NCI-H2196 (cell line): ENCODE measurements at regions not wholly inside any gene's neighbourhood (a gene's known extent, or its start where the extent isn't known, plus 50 kb on each side); places are given as distances from the start of the nearest gene placed in this dataset.

Experiments
- DNase-seq: peaks from one replicate; lab custom pipeline; 2025; ENCODE audit not compliant: unreplicated experiment; lab: John Stamatoyannopoulos, UW

GRCh38 chr16:85173981-85174751 is 61.9 kb upstream of the CIBAR2 start:
- DNase-seq = peak; percentile 52

GRCh38 chr16:85174871-85175723 is 62.8 kb upstream of the CIBAR2 start:
- no peak for DNase-seq

DNA sequence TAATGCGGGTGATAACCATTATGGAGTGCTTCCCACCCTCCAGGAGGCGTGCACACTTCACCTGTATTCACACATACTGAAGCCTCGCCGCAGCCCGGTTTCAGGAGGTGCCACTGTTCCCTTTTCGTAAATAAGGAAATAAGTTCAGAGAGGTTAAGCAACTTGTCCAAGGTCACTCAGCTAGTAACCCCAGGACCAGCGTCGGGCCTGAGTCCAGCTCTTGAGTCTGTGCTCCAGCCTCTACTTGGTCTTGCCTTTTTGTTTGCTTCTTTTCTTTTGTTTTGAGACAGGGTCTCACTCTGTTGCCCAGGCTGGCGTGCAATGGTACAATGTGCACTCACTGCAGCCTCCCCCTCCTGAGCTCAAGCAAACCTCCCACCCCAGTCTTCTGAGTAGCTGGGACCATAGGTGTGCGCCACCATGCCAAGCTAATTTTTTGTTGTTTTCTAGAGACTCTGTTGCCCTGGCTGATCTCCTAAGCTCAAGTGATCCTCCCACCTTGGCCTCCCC is 63.5 kb upstream of the CIBAR2 start:
- no peak for DNase-seq

GRCh38 chr16:85176541-85177447 is 64.5 kb upstream of the CIBAR2 start:
- DNase-seq = no peak

DNA sequence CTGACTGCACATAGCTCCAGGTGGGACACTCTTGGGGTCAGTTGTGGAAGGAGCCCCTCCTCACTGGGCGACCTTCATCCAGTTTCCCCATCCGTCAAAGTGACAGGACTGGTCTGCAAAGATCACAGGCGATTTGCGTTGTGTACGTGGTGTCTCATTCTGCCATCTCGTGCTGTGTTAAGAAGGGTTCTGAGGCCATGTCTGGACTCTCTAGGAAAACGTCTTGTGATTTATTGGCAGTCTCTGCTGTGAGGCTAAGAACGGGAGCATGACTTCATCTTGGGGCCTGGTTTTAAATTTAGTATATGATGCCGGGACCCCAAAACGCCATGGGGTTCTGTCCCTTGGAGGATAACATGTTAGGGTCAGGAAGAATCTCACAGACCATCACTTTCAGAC is 65.2 kb upstream of the CIBAR2 start:
- DNase-seq = no peak

DNA sequence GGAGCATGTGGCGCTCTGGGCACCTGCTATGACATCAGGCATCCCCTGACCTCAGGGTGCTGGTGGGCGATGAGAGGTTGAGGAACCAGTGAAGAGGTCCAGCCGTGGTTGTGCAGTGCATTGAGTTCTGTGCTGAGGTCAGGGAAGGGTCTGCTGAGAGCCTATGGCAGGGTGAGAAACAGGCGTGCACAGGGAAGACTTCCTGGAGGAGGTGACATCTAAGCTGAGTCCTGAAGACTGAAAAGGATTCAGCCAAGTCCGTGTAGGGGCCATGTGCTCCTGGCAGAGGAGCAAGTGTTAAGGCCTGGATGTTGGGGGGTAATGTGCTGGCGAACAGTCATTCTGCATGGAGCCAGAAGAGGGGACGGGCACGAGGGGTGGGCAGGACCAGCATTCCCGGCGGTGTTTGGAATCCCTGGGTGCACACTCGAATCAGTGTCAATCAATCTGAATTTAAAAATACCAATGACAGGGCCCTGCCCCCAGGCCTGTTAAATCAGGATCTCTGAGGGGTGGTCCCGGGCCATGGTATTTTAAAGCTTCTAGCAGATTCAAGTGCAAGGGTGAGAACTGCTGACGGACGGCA is 65.8 kb upstream of the CIBAR2 start:
- no peak for DNase-seq

DNA sequence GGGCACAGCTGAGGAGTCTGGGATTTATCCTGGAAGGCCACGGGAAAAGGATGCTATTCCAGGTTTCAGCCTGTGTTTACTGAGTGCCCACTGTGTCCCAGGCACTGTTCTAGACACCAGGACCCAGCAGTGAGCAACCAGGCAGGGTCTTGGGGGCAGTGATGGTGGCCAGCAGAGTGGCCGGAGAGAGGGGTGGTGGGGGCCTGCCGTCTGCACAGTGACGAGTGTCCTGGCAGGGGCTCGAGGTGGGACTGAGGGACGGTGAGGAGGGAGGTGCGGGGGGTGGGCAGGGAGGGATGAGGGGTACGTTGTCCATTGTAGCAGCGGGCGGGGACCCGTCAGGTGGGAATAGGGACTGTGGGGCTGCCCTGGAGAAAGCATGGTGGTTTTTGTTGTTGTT is 66.3 kb upstream of the CIBAR2 start:
- DNase-seq = no peak

DNA sequence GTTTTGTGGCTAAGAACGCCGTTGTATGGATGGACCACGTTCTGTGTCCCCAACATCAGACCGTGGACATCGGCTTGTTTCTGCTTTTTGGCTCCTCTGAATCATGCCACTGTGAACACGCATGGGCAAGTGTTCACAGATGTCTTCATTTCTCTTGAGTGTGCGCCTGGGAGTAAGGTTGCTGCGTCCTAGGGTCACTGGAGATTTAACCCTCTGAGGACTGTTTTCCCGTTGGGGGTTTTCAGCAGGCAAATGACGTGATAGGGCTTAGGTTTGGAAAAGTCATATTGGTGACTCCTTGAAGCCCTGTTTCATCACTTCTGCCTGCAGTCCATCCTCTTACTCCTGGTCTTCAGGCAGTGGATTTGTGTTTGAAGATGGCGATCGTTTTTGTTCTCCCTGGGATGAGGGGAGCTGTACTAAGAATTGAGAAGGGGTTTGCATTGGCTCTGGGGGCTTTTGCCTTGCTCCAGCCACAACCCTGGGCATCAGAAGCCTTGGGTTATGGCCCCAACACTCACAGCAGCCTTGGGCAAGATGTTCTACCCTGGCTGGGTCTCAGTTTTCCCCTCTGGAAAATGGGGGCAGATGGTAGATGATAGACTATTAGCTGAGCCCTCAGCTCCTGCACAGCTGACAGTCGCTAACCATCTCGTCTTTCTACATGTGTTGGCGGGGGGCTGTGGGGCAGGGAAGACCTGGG is 67.2 kb upstream of the CIBAR2 start:
- DNase-seq = no peak

- no peak for DNase-seq
Measured at GRCh38 chr16:85180047-85180826, 68.0 kb upstream of the CIBAR2 start.

- no peak for DNase-seq
Measured at GRCh38 chr16:85180827-85181738, 68.8 kb upstream of the CIBAR2 start.

DNA sequence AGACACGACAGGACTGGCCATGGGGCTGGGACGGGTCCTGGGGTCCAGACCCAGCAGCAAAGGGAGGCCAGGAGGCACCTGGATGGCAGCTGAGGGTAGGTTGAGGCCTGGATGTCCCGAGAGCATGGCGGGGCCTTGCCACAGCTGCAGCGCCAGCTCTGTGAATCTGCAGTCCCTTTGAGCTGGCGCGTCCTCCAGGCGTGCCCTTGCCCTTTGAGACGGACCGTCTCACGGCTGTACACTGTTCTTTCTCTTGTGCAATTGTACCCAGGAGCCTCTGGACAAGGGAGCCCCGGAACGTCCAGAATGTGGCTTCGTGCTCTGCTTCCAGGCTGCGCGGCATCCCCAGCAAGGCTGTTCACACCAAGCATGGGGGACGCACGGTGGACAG is 69.5 kb upstream of the CIBAR2 start:
- no peak for DNase-seq

DNA sequence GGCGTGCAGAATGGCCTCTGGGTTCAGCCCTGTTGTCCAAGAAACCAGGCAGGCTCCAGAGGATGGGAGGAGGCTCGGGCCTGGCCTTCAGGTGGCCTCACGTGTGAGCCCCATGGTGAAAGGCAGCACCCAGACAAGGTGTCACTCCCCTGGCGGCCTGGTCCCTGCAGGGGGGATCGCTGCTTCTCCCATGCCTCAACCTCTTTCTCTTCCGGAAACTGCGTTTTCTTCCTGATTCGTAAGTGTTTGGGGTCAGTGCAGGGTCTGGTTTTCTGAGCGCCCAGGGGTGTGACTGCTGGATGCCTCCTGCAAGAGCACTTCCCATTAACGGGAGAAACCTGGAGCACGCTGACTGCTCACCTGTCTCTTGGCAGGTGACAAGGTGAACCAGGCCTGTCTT is 70.0 kb upstream of the CIBAR2 start:
- DNase-seq = no peak

DNA sequence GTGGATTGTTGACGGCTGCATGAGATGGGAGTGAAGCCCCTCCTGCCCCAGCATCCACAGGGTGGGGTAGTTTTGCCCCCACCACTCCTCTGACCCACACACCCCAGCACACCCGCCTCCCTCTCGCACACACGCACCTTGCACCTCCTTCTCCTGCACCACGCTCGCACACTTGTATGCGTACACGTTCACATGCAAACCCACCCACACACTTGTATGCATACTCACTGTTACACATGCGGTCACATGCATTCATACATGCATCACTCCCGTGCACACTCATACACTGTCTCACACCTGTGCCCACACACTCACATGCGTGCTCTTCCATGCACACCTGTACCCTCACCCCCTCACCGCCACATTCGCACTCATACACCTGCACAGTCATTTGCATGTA is 70.5 kb upstream of the CIBAR2 start:
- no peak for DNase-seq

DNA sequence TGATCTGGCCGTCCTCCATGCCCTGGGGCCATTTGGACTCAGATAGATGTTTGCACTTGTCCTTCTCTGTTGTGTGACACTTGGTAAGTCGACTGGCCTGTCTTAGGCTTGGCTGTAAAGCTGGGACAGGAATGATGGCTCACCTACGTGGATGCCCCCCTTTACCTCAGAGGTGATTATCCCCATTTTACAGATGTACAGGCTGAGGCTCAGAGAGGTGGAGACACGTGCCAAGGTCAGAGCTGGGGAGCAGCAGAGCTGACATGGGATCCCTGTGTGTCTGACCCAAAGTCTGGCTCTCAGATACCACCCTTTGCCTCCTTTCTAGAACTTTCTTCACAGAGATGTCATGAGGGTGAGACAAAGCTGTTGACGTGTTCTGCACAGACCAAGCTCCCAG is 71.3 kb upstream of the CIBAR2 start:
- DNase-seq = no peak

GRCh38 chr16:85184404-85184803 is 72.1 kb upstream of the CIBAR2 start:
- no peak for DNase-seq

DNA sequence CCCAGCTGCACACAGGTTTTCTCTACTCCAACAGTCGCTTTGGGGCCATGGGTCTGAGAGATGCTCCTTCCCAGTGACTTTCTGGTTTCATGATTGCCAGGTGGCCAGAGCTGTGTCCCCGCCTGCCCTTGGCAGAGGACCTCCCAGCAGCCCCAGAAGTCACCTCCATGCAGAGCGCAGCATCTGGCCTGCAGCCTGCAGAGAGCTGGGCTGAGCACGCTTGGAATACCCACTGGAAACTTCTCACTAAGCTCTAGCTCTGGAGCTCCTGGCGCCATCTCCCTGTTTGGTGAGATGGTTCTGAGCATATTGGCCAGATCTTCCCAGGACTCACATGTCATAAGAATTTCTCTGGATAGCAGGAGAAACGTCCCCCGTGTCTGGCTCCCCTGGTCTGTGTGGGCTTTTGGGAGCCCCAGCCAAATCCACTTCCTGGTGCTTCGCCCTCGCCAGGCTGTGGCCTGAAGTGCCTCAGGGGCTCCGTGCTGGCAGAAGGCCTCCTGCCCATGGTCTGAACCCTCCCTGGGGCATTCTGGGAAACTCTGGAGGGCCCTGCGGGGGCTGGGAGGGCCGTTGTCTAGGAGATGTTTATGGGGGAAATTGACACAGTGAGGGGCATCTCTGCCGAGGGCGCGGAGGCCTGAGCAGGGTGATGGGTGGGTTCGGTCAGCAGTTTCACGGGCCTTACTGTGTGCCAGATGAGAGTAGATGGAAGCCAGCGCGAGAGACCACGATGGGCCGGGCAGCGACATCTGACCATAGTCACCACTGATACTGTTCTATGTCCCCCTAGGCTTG is 73.2 kb upstream of the CIBAR2 start:
- no peak for DNase-seq

DNA sequence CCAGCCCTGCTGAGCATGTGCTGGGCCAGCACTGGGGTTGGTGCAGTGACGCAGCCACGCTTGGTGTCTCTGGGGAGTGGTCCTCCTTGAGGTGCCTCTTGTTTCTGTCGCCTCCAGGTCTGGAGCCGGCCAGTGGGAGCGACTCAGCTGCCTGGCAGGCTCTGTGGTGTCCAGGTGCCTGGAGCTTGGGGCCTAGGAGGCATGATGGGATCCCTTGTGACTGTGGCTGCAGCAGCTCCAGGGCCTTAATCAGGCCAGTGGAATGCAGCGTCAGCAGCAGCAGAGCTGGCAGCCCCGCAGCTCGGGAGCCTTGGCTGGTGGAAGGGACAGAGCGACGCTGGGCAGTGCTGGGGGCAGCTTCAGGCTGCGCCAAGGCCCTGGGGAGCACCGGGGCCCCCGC is 74.7 kb upstream of the CIBAR2 start:
- DNase-seq = no peak

DNA sequence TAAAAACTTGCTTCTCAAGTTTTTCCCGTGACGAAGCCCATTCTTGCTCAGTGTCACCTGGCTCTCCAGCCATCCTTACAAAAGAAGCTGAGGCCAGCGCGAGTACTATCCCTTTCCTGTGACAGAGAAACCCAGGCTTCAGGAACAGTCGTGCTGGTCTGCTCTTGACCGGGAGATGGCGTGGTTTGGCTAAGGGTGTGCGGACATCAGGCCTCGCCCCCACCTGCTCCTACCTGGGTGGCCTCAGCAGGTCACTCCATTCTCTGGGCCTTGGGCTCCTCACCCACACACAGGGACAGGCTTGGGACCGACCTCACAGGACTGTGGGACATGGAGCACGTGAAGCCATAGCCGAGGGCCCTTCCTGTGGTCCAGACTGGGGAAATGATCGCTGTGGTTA is 75.2 kb upstream of the CIBAR2 start:
- no peak for DNase-seq
